A673 (cell line): ENCODE measurements at regions not wholly inside any gene's neighbourhood (a gene's known extent, or its start where the extent isn't known, plus 50 kb on each side); places are given as distances from the start of the nearest gene placed in this dataset.

Experiments
- CTCF ChIP-seq: fragments of 300-800, 200-600 bp; sonication (generic); conservative IDR thresholded peaks from 2 replicates; pipeline ENCODE4 v1.5.1; 2017; ENCODE audit warnings: low read depth, mild to moderate bottlenecking, antibody characterized with exemption, low read length, moderate library complexity, mixed read lengths
- EZH2 ChIP-seq: fragments of 200-600 bp; sonication (generic); IDR thresholded peaks from 2 replicates; pipeline ENCODE4 v1.6.1; 2017; ENCODE audit warnings: borderline replicate concordance, low read depth, mild to moderate bottlenecking, mixed read lengths, antibody characterized with exemption, low read length; ENCODE audit not compliant: poor library complexity, severe bottlenecking

- no peak for TF ChIP-seq EZH2
- 0 out of 2 replicates have a peak, but pooled peaks have one; percentile 4 for TF ChIP-seq CTCF
Observed at GRCh38 chr6:49198015-49198414, 265.0 kb downstream of the MMUT start.
